NK-92 treated with Interleukin-12 subunit alpha and Interleukin-12 subunit beta, amount 100 ng/mL, for 24 hours (cell line): ENCODE measurements at regions not wholly inside any gene's neighbourhood (a gene's known extent, or its start where the extent isn't known, plus 50 kb on each side); places are given as distances from the start of the nearest gene placed in this dataset.
"Not testable (repeated sequence)": the region's sequence is repeated elsewhere in the genome, so short reads cannot be mapped to it uniquely, and the experiment has no call there.

Experiments
- DNase-seq: peaks from one replicate; lab custom pipeline; 2025; lab: John Stamatoyannopoulos, UW

DNA sequence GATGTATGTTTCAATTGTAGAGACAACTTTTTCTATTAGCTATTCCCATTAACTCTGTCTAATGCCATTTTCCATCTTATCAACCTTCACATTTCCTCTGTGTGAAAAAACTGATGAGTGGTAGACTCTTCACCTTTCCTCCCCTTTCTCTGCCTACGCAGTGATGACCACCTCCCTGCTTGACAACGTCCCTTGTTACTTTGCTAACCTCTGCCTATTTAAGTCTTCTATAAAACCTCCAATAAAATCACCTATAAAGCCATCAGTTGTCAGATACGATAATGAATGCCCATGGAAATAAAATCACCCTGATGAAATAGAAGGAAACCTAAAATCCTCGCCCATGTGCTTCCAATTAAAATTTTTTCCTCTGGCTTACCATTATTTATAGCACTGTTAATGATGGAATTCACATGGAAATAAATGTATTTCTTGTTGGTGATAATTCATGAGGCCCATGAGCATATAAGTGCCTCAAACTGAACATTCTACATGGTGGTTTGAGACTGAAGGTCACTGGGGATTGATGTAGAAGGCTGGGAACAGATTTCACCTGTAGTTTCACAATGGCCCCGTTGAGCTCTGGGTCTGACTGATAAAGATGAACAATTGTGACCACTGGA is 1454.0 kb upstream of the SEL1L start:
- no peak for DNase-seq

GRCh38 chr14:82994547-82994946 is 1460.9 kb upstream of the SEL1L start:
- not testable (repeated sequence) for DNase-seq

GRCh38 chr14:82999802-83000201 is 1466.1 kb upstream of the SEL1L start:
- DNase-seq: no peak

GRCh38 chr14:83004456-83005006 is 1470.9 kb upstream of the SEL1L start:
- no peak for DNase-seq

- no peak for DNase-seq
Observed at GRCh38 chr14:83006121-83006670, 1472.5 kb upstream of the SEL1L start.

GRCh38 chr14:83007052-83007451 is 1473.4 kb upstream of the SEL1L start:
- DNase-seq: not testable (repeated sequence)

GRCh38 chr14:83007641-83008225 is 1474.1 kb upstream of the SEL1L start:
- DNase-seq: no peak

- DNase-seq: no peak
Observed at GRCh38 chr14:83017296-83017695, 1483.6 kb upstream of the SEL1L start.

- no peak for DNase-seq
Observed at GRCh38 chr14:83019744-83020414, 1486.2 kb upstream of the SEL1L start.

GRCh38 chr14:83021323-83021722 is 1487.7 kb upstream of the SEL1L start:
- no peak for DNase-seq

- no peak for DNase-seq
Observed at GRCh38 chr14:83023369-83023768, 1489.7 kb upstream of the SEL1L start.

- DNase-seq: no peak
Observed at GRCh38 chr14:83041224-83041623, 1507.6 kb upstream of the SEL1L start.

DNA sequence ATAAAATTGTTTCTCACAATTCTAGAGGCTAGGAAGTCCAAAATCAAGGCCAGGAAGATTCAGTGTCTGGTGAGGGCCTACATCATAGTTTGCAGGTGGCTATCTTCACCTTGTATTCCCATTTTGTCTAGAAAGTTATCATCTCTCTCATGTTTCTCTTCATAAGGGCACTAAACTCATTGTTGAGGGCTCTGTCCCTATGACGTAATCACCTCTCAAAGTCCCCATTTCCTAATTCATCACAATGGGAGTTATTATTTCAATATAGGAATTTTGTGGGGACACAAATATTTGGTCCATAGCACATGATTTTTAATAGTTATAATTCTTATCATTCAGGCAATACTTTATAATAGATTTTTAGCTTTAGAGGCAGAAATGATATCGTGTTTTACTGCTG is 1509.2 kb upstream of the SEL1L start:
- no peak for DNase-seq

GRCh38 chr14:83044001-83044400 is 1510.3 kb upstream of the SEL1L start:
- no peak for DNase-seq

DNA sequence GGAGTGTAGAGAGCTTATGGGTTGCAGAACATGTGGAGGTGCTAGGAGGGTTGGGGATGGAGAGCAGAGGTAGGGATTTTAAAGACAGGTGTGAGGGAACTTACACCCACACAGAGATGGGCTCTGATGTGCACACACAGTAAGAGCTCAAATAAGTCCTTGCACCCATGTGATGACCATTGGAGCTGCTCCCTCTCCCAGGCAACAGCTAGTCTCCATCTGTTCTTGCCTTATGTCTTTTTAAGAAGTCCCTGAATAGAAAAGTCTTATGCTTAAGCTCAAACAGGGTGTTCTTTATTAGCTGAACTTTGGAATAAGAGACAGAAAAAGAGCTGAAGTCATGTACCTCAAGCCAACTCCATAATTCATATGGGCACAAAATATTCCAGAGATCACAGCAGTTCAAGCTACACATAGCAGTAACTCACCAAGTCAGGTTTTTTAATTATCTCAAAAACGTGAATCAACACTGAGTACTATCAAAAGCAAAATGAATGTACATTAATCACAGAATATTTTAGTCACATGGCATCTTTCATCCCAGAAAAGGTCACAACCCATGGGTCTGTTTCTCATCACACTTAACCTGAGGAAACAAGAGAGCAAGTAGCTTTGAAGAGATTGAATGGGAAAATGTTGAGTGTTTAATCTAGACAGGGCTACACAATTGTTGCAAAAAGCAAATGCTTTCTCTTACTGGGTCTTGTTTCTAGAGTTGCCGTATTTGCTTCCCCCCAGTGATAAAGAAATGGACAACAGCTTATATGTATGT is 1513.6 kb upstream of the SEL1L start:
- DNase-seq: no peak

DNA sequence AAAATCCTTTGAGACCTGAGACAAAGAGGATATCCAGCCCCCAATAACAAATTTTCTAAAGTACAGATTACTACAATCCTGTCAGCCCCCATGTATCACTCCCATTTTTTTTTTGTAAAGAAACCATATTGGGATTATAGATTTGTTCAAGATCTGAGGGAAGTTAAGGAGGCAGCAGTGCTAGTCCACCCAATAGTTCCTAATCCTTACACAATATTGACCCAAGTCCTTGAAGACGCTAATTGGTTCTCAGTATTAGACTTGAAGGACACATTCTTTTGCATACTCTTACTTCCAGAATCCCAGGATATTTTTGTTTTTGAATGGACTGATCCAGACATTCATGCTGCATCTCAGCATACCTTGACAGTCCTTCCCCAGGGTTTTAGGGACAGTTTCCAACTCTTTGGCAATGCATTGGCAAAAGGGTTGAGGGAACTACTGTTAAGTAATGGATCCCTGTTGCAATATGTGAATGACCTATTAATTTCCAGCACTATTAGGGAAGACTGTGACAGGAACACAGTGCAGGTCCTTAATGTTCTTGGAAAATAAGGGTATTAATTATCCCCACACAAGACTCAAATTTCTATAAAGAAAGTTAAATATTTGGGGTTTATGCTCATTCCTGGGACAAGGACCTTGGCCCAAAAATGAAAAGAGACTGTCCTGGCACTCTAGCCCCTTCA is 1519.5 kb upstream of the SEL1L start:
- no peak for DNase-seq

- no peak for DNase-seq
Observed at GRCh38 chr14:83058068-83058467, 1524.4 kb upstream of the SEL1L start.

GRCh38 chr14:83071888-83072501 is 1538.3 kb upstream of the SEL1L start:
- no peak for DNase-seq

- DNase-seq: no peak
Observed at GRCh38 chr14:83085136-83085535, 1551.5 kb upstream of the SEL1L start.

- no peak for DNase-seq
Observed at GRCh38 chr14:83085725-83086124, 1552.1 kb upstream of the SEL1L start.
